BE2C (cell line): ENCODE measurements at regions not wholly inside any gene's neighbourhood (a gene's known extent, or its start where the extent isn't known, plus 50 kb on each side); places are given as distances from the start of the nearest gene placed in this dataset.

Experiments used
- DNase-seq: peaks from one replicate; pipeline ENCODE4 v3.0.0-alpha.2; 2020
- H3K27me3 ChIP-seq: fragments of 250-450 bp; sonication (Bioruptor Pico); 2 replicates; pipeline ENCODE4 v1.5.1; 2020; ENCODE audit warnings: mild to moderate bottlenecking
- H3K36me3 ChIP-seq: fragments of 250-450 bp; sonication (Bioruptor Pico); 2 replicates; pipeline ENCODE4 v1.5.1; 2020; ENCODE audit warnings: mild to moderate bottlenecking
- H3K4me1 ChIP-seq: fragments of 250-450 bp; sonication (Bioruptor Pico); 2 replicates; pipeline ENCODE4 v1.5.1; 2020
- H3K4me3 ChIP-seq: 2 replicates; pipeline ENCODE4 v1.5.1; 2011; ENCODE audit warnings: low read depth, low read length
- H3K9me3 ChIP-seq: fragments of 250-450 bp; sonication (Bioruptor Pico); 2 replicates; pipeline ENCODE4 v1.5.1; 2020
- CTCF ChIP-seq: IDR thresholded peaks from 2 replicates; pipeline ENCODE4 v1.5.1; 2012; ENCODE audit warnings: mild to moderate bottlenecking, low read depth, low read length

- Histone ChIP-seq H3K4me1 (no peaks in the 10 kb centered on the region), H3K9me3 (no peaks in the 10 kb centered on the region), H3K4me3 (no peak overlapping the region), H3K36me3 (no peaks in the 10 kb centered on the region), H3K27me3 (no peaks in the 10 kb centered on the region)
- DNase-seq, result no peak
- TF ChIP-seq CTCF, result no peak
Observed at GRCh38 chr10:23968301-23968700, 240.6 kb upstream of the KIAA1217 start.

GRCh38 chr10:23974746-23975272 is 234.1 kb upstream of the KIAA1217 start:
- Histone ChIP-seq H3K4me1 (no peaks in the 10 kb centered on the region), H3K4me3 (no peak overlapping the region), H3K27me3 (no peaks in the 10 kb centered on the region), H3K9me3 (no peaks in the 10 kb centered on the region), H3K36me3 (no peaks in the 10 kb centered on the region)
- no peak for DNase-seq
- TF ChIP-seq CTCF, result no peak

GRCh38 chr10:23975431-23975830 is 233.5 kb upstream of the KIAA1217 start:
- Histone ChIP-seq H3K27me3 (no peaks in the 10 kb centered on the region), H3K4me3 (no peak overlapping the region), H3K9me3 (no peaks in the 10 kb centered on the region), H3K4me1 (no peaks in the 10 kb centered on the region), H3K36me3 (no peaks in the 10 kb centered on the region)
- TF ChIP-seq CTCF, result no peak
- DNase-seq, result no peak

GRCh38 chr10:23976275-23976674 is 232.7 kb upstream of the KIAA1217 start:
- H3K36me3 ChIP-seq, result no peaks in the 10 kb centered on the region
- H3K27me3 ChIP-seq, result no peaks in the 10 kb centered on the region
- H3K4me3 ChIP-seq, result no peak overlapping the region
- no peaks in the 10 kb centered on the region for H3K4me1 ChIP-seq
- H3K9me3 ChIP-seq, result no peaks in the 10 kb centered on the region
- DNase-seq, result no peak
- no peak for TF ChIP-seq CTCF

- Histone ChIP-seq H3K36me3 (no peaks in the 10 kb centered on the region), H3K9me3 (no peaks in the 10 kb centered on the region), H3K4me3 (no peak overlapping the region), H3K4me1 (no peaks in the 10 kb centered on the region), H3K27me3 (no peaks in the 10 kb centered on the region)
- TF ChIP-seq CTCF, result no peak
- DNase-seq, result no peak
Observed at GRCh38 chr10:23978317-23978716, 230.6 kb upstream of the KIAA1217 start.

GRCh38 chr10:23980094-23980493 is 228.8 kb upstream of the KIAA1217 start:
- no peaks in the 10 kb centered on the region for H3K9me3 ChIP-seq
- H3K36me3 ChIP-seq, result no peaks in the 10 kb centered on the region
- H3K4me1 ChIP-seq, result no peaks in the 10 kb centered on the region
- no peaks in the 10 kb centered on the region for H3K27me3 ChIP-seq
- no peak overlapping the region for H3K4me3 ChIP-seq
- no peak for TF ChIP-seq CTCF
- no peak for DNase-seq
